Stimulated activated CD4-positive, alpha-beta T cell treated with anti-CD3 and anti-CD28 coated beads, Interleukin-12 subunit alpha, Interleukin-12 subunit beta, amount 100 ng/mL, for 4 hours (primary cell): ENCODE measurements at regions not wholly inside any gene's neighbourhood (a gene's known extent, or its start where the extent isn't known, plus 50 kb on each side); places are given as distances from the start of the nearest gene placed in this dataset.
"Not testable (repeated sequence)": the region's sequence is repeated elsewhere in the genome, so short reads cannot be mapped to it uniquely, and the experiment has no call there.

Source experiments
- DNase-seq: peaks from one replicate; pipeline ENCODE4 v3.0.0-alpha.2; 2020

DNA sequence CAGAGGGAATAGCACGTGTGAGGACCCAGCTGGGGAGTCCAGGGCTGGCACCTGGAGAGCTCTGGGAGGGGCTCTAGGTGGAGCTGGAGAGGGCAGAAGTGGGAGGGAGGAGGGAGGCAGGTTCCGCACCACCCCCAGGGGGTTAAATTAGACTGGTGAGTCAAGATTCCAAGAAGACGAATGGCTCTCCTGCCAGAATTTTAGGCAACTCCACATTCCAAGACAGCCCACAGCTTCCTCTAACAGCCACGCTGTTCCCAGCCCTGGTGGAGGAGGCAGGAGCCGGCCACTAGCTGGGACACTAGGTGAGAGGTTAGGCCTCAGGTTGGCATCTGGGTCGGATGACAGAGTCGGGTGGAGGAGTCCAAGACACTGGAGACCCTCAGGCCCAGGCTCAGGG is 60.2 kb downstream of the TFAP2C start:
- DNase-seq, result no peak

DNA sequence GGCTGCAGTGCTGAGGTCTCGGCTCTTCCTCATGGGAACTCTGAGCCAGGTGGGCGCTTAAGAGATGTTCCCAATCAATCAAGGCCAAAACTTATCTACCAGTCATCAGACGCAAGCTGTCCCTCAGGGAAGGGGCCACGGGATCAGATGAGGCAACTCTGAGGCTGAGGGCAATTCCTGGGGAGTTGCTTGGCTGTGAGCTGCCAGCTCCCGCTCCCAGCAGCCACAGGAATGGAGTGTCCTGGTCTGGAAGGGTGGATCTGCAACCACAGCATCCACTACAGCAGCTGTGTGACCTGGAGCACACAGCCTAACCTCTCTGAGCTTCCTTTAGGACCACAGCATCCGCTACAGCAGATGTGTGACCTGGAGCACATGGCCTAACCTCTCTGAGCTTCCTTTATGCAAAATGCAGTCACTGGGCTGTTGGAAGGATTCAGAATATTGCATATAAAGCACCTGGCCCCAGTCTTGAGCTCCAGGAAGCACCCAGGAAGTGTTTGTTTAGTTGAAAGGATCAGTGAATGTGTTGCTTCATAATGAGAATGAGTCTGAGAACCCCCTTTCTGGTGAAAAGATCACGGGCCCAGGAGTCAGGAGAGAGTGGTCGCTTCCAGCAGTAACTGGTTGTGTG is 60.9 kb downstream of the TFAP2C start:
- no peak for DNase-seq

DNA sequence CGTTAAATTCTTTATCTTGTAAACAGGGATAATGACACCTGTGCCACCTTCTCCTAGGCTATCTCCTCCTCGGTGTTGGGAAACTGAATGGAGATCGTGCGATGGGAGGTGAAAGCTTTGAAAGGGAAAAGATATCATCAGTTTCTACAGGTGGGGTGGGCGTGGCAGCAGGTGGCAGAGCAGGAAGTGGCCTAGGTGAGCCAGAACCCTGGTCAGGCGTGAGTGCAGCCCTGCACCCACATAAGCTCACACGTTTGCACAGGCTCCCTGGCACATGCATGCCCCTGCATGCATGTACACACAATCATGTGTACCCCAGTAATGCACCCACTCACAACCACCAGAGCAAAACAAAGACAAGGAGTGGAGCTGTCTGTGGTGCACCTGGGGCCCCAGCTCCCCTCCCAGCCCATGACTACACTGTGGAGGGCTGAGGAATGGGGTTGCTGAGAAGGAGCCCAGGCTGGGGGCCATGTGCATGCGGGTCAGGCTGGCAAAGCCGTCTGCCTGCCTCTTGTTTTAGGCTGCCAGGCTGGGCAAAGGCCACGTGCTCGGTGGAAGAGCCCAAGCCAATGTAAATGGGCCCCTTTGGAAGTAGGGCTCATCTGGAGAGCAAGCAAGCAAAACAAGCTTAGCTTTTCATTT is 61.5 kb downstream of the TFAP2C start:
- DNase-seq, result no peak

DNA sequence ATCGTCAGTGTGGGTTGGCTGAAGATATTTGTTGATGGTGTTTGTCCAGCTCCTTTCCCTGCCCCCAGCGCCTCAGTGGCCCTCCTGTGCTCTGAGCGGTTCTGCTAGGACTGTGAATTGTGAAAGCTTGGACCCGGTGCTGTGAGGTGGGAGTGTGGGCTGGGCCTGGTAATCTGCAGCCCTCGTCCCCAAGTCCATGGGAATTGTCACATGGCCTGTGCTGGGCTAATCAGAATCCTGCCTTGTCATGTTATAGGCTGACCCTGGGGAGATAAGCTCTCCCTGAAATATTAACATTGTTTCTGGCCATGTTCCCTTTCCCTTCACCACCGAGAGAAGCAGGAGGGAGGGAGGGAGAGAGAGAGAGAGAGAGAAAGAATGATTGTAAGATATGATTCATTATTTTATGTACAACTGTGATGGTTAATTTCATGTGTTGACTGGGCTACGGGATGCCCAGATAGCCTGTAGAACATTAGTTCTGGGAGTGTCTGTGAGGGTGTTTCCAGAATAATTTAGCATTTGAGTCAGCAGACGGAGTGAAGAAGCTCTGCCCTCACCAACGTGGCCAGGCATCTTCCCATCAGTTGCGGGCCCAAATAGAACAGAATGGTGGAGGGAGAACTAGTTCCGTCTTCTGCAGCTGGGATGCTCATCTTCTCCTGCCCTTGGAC is 62.4 kb downstream of the TFAP2C start:
- no peak for DNase-seq

DNA sequence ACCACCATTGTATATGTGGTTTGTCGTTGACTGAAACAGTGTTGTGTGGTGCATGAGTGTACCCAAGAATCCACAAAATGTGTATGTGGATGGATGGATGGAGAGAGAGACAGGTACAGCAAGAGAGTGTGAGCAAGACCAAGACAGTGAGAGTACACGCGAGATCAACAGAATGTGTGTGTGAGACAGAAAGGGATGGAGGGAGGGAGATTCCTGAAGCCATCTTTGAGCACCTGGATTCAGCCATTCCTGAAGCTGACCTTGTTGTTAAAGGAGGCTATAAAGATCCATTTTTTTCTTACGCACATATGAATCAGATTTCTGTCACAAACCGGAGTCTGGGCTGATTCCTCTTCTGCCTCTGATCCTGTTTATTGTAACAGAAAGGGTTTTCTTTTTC is 64.1 kb downstream of the TFAP2C start:
- no peak for DNase-seq

DNA sequence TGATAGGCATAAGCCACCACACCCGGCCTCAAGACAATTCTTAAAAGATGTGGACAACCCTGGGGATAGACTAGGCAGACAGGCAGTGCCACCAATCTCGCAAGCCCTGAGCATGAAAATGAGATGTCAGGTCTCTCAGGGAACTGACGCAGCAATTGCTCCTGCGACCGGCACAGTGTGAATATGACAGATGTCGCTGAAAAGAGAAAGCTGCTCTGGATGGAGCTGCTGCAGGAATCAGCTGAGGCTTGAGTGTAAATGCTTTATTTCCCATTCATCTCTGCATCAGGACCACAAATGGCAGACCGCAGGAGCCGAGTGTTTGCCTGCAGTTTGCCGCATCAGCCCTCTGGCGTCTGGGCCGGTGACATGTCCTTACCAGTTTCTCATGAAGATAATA is 68.4 kb downstream of the TFAP2C start:
- DNase-seq, result no peak

DNA sequence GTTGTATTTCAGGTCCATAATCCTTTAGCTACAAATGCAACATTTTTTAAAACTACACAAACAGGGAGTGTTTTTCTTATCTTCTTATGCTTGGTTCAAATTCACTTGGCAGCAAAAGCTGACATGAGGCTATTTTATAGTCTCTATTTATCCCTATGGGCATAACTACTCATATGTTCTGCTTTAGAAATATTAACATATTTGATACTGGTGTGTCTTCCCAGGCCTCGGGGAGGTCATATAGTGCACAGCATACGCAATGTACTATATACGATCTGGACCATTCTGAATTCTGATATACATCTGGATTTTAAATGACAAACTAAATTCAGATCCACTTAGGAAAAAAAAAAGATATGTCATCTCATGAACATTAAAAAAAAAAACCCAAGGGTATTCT is 69.2 kb downstream of the TFAP2C start:
- DNase-seq, result no peak

DNA sequence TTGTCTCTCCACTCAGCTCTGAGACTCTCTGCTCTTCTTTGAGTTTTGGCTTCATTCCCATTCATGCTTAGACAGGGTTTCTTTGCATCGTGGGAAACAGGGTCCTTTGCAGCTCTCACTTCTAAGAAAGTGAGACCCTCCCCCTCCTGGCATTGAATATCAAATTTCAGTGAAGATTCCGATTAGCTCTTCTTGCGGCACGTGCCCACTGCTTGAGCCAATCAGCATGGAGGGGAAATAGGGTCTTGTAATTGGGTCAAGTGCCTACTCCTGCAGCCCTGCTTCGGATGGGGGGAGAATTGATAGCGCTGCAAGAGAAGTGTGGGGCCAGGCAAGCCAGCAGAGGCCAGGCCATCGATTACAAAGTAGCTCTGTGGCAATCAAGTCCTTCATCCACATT is 69.6 kb downstream of the TFAP2C start:
- DNase-seq, result no peak

DNA sequence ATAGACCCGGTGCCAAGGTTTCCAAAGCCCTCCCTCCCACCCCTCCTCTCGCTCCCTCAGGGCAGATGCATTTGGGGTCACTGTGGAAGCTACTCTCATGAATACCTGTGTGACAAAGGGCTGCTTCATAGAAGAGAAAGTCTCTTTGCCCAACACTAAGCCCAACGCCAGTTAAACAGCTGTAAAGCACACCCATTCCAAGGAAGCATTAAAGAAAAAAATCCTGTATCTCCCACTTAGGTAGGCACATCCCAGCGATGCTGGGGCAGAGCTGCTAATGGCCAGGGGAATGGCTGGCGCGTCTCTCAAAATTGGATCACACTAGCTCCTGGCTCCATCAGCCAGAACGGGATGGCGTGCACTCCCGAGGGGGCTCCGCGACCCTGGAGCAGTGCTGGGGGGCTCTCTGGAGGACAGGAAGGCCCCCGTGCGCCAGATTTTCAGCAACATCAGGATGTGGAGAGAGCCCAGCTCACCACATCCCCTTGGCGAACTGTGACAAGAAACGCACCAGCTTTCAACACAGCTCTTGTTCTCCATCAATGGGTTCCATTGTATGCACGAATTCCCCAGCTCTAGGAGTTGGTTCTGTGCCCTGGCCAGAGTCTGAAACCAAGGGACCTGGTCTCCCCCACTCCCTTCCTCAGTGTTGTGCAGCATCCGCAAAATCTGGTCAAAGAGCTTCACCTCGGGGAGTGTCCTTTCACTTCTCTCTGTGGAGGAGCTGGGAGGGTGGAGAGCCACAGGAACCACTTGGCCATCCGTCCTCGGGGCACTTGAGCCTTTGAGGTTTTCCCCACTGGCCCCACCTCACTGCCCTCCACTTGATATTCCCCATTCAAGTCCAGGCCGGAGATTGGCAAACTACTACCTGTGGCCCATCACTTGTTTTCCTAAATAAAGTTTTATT is 74.1 kb downstream of the TFAP2C start:
- DNase-seq, result no peak

DNA sequence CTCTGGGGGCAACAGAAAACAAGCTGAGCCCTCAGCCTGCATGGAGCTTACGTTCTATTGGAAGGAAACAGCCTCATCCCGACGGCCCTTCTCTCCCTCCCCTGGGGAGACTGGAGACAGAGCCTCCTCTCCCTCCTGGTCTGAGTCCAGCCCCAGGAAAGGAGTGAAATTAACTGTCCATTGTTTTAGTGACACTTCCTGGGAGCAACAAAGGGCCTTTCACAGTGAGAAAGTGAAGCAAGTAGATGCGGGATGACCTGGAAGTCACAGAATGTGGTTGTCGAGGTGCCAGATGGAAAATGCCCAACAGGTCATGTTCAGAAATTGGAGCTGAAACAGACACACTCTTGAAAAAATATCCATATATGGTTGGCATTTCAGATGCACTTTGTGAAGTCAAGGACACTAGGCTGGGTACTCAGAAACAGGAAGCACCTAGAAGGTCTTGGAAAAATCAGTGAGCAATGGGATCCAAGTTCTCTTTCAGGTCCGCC is 77.8 kb downstream of the TFAP2C start:
- no peak for DNase-seq

DNA sequence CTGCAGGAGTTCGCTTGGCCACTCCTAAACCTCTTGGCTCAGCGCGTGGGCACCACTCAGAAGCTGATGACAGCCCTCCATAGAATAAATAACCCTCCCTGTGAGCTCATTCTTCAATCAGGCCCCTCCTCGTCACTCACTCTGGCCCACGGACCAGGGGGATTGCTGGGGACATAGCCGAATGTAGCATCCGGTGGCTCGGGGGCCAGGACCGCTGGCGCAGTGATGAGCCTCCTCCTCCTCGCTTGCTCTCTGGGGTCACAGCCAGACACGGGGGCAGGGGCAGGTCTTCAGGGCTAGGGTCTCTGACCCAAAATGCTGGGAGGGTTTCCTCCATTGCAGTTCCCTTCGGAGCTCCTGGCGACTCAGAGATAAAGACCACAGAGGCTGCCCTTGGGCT is 79.9 kb downstream of the TFAP2C start:
- DNase-seq, result no peak

DNA sequence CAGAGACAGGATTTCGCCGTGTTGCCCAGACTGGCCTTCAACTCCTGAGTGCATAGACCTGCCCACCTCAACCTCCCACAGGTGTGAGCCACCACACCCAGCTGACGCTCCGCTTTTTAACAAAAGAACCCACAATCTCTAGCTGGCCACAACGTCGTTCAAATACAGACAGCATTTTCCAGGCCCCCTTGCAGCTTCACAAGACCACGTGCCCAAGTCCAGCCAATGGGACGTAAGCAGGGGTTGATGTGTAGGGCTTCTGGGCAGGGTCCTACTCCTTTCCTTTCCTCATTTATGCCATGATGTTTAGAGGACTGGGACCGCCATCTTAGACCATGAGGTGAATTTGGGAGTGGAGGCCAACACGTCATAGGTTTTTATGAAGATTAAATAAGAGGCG is 81.0 kb downstream of the TFAP2C start:
- no peak for DNase-seq

DNA sequence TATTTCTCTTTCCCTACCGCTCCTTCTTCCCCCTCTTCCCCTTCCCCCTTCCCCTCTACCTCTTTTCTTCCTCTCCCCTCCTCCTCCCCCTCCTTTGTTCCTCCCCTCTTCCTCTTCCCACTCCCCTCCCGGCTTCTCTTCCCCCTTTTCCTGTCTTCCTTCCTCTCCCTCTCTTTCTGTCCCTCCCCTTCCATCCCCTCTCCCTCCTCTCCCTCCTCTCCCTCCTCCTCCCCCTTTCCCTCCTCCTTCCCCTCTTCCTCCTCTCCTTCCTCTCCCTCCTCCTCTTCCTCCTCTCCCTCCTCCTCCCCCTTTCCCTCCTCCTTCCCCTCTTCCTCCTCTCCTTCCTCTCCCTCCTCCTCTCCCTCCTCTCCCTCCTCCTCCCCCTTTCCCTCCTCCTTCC is 81.5 kb downstream of the TFAP2C start:
- DNase-seq, result not testable (repeated sequence)

DNA sequence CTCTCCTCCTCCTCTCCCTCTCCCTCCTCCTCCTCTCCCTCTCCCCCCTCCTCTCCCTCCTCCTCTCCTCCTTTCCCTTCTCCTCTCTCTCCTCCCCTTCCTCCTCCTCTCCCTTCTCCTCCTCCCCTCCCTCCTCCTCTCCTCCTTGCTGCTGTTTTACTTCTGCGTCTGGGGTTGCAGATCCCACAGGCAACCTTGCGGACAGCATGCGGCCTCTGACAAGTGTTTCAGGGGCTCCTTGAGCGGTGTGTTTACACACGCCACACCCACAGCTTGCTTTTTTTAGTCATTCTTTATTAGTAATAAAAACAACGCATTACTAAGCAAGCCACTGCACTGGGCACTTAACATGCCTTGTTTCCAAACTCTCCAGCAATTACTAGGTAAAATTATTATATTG is 81.9 kb downstream of the TFAP2C start:
- no peak for DNase-seq

DNA sequence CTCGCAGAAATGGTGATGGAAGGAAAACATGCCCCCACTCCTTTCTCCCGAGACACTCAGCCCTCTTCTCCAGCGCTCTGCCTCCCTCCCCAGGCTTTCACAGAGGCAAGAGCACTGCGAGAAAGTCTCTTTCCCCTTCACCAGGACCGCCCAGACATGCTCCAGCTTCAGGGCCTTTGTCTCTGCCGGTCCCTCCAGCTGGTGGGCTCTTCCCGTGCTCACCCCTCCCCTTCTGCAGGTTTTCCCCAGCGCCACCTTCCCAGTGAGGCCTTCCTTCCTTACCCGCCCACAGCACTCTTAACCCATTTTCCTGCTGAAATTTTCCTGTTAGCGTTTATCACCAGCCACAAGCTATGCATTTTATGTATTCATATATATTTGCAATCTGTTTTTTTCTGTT is 86.2 kb downstream of the TFAP2C start:
- DNase-seq, result no peak

DNA sequence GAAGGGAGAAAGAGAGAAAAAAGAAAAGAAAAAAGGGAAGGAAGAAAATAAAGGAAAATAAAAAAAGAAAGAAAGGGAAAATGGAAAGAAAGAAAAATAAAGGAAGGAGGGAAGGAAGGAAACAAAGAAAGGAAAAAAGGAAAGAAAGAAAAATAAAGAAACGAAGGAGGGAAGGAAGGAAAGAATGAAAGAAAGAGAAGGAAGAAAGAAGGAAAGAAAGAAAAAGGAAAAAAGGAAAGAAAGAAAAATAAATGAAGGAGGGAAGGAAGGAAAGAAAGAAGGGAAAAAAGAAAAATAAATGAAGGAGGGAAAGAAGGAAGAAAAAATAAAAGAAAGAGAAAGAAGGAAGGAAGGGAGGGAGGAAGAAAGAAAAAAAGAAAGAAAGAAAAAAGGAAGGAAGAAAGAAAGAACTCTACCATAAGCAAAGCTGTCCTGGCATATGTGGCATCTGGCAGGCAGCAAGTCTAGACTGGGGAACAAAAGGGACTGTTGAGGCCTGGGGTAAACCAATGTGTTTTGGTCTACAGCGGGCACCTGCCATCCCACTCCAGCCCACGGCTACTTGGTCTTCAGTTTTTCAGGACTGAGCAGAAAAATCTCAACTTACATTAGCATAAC is 86.9 kb downstream of the TFAP2C start:
- no peak for DNase-seq

DNA sequence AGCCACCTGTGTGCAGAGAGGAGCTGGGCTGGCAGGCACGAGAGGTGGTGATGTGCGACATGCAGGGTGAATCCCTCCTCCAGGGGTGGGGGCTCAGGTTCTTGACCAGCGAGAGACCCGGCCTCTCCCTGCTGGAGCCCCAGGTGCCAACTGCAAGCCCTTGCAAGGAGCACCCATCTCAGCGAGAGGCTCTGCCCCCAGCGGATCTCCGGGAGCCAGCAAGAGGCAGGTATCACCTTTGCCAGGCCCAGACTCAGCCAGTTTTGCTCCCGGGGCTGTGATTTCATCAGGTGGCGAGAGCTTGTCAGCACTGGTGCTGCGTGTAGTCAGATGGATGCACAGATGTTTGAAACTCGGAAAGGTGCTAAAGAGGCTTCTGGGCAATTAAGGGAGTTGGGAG is 87.7 kb downstream of the TFAP2C start:
- DNase-seq, result no peak

DNA sequence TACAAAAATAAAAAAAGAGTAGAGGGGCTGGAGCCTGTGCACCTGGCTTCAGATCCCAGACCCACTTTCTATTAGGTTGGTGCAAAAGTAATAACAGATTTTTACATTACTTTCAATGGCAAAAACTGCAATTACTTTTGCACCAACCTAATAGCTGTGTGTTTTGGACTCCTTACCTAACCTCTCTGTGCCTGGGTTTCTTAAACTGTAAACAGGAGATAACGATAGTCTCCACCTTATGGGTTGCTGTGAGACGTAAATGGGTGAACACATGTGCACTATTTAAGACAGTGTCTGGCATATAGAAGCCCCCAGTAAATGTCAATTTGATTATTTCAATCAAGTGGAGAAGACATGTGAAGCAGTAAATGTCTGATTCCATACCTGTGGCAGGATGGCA is 89.7 kb downstream of the TFAP2C start:
- DNase-seq, result no peak

DNA sequence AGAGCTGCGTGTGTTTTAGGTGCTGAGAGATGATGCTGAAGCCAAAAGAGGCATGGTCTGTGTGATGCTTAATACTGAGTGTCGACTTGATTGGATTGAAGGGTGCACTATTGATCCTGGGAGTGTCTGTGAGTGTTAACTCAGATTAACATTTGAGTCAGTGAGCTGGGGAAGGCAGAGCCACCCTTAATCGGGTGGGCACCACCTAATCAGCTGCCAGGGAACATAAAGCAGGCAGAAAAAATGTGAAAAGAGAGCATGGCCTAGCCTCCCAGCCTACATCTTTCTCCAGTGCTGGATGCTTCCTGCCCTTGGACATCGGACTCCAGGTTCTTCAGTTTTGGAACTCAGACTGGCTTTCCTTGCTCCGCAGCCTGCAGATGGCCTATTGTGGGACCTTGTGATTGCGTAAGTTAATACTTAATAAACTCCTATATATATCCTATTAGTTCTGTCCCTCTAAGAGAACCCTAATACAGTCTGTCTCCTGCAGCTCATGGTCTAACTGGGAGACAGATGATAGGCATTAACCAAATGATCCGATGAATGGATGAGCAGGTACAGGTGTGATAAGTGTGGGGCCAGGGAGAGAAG is 91.6 kb downstream of the TFAP2C start:
- DNase-seq, result no peak

DNA sequence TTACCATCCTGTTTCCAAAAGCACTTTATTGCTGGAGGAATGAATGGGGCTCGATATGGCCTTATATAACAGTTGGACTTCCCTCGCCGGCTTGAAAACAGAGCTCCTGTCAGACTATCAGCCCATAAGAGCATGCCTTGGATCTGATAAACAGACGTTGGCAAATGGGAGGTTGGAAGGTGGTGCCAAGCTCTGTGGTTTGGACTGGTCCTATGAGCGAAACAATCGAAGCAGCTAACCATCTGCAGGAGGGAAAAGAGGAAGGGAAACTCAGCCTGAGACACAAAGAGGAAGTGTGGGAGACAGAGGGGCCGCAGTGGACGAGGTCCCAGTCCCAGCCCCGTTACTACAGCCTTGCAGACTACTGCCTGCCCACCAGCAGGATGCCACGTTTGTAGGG is 92.9 kb downstream of the TFAP2C start:
- DNase-seq, result no peak

DNA sequence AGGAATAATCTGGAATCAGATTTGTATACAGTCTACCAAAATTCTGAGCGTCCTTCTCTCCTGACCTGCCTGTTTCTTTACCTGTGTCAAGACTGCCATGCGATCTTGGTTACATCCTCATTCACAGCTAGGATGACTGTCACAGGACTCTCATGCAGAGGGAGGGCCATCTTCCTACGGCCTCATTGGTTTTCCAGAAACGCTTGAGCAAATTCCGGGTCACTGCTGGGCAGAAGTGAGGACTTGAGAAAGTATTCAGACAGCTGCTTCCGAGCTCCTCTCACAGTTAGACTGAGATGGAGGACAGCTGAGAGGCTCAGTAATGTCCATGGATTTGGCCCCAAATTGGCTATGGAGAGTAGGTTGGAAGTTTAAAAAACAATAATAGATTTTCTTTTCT is 94.2 kb downstream of the TFAP2C start:
- no peak for DNase-seq

DNA sequence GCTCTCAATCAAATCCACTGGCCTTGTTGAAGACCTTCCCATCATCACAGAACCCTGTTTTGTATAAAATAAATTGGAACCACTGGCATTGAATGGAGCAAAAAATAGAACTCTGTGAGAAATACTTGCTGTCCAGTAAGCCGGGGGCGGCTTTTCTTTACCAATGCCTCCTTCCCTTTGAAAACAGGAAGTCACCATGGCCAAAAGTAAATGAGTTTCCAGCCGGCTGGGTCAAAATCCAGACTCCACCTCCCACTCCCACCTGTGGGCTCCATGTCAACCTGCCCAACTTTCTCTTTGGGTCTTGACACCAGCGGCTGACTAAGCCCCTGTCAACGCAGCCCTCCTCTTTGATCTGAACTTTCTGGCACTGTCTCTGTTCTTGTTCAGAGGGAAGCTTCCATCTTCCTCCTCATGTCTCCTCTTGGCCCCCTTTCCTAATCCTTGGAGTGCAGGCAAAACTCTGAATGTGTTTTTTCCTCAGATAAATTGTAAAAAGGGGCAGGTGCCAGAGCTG is 95.2 kb downstream of the TFAP2C start:
- DNase-seq, result no peak
